ENCODE measurements at regions not wholly inside any gene's neighbourhood (a gene's known extent, or its start where the extent isn't known, plus 50 kb on each side); places are given as distances from the start of the nearest gene placed in this dataset.
"Not testable (repeated sequence)": the region's sequence is repeated elsewhere in the genome, so short reads cannot be mapped to it uniquely, and the experiment has no call there.

GRCh38 chr12:46650688-46651087 is 175.1 kb downstream of the SLC38A4 start:
- TF ChIP-seq POLR2A (IDR thresholded peaks at IDR 0.05; ENCODE audit: extremely low read depth, insufficient read length), result no peak
- no peak for TF ChIP-seq MYC (IDR thresholded peaks at IDR 0.05; ENCODE audit: low read depth, low read length)
- TF ChIP-seq CTCF (IDR thresholded peaks at IDR 0.05; ENCODE audit: low read depth, low read length), result no peak
- TF ChIP-seq MAX (IDR thresholded peaks at IDR 0.05; ENCODE audit: low read depth, low read length), result no peak
- no peak for DNase-seq (ENCODE audit: low read depth)
- H3K4me3 ChIP-seq (ENCODE audit: low read depth, low read length), result no peak overlapping the region

GRCh38 chr12:46649433-46649832 is 176.4 kb downstream of the SLC38A4 start:
- no peak for DNase-seq (ENCODE audit: low read depth)
- TF ChIP-seq MAX (IDR thresholded peaks at IDR 0.05; ENCODE audit: low read depth, low read length) (no peak), POLR2A (IDR thresholded peaks at IDR 0.05; ENCODE audit: extremely low read depth, insufficient read length) (no peak), CTCF (IDR thresholded peaks at IDR 0.05; ENCODE audit: low read depth, low read length) (no peak), MYC (IDR thresholded peaks at IDR 0.05; ENCODE audit: low read depth, low read length) (no peak)
- H3K4me3 ChIP-seq (ENCODE audit: low read depth, low read length), result no peak overlapping the region

- no peak overlapping the region for H3K4me3 ChIP-seq (ENCODE audit: low read depth, low read length)
- TF ChIP-seq MYC (IDR thresholded peaks at IDR 0.05; ENCODE audit: low read depth, low read length) (no peak), CTCF (IDR thresholded peaks at IDR 0.05; ENCODE audit: low read depth, low read length) (no peak), MAX (IDR thresholded peaks at IDR 0.05; ENCODE audit: low read depth, low read length) (no peak), POLR2A (IDR thresholded peaks at IDR 0.05; ENCODE audit: extremely low read depth, insufficient read length) (no peak)
- no peak for DNase-seq (ENCODE audit: low read depth)
Measured at GRCh38 chr12:46647034-46647433, 178.8 kb downstream of the SLC38A4 start.

- not testable (repeated sequence) for DNase-seq (ENCODE audit: low read depth); H3K4me3 ChIP-seq (ENCODE audit: low read depth, low read length)
Measured at GRCh38 chr12:46641649-46642048, 184.1 kb downstream of the SLC38A4 start.

- no peak for TF ChIP-seq POLR2A (IDR thresholded peaks at IDR 0.05; ENCODE audit: extremely low read depth, insufficient read length)
- no peak for TF ChIP-seq MAX (IDR thresholded peaks at IDR 0.05; ENCODE audit: low read depth, low read length)
- no peak for TF ChIP-seq MYC (IDR thresholded peaks at IDR 0.05; ENCODE audit: low read depth, low read length)
- TF ChIP-seq CTCF (IDR thresholded peaks at IDR 0.05; ENCODE audit: low read depth, low read length), result no peak
- no peak overlapping the region for H3K4me3 ChIP-seq (ENCODE audit: low read depth, low read length)
- no peak for DNase-seq (ENCODE audit: low read depth)
Measured at GRCh38 chr12:46635818-46636217, 190.0 kb downstream of the SLC38A4 start.

- DNase-seq (ENCODE audit: low read depth), result no peak
- TF ChIP-seq POLR2A (IDR thresholded peaks at IDR 0.05; ENCODE audit: extremely low read depth, insufficient read length) (no peak), MYC (IDR thresholded peaks at IDR 0.05; ENCODE audit: low read depth, low read length) (no peak), CTCF (IDR thresholded peaks at IDR 0.05; ENCODE audit: low read depth, low read length) (no peak), MAX (IDR thresholded peaks at IDR 0.05; ENCODE audit: low read depth, low read length) (no peak)
- no peak overlapping the region for H3K4me3 ChIP-seq (ENCODE audit: low read depth, low read length)
Measured at GRCh38 chr12:46629331-46630229, 196.2 kb downstream of the SLC38A4 start.

Data from NB4 (cell line).